SK-N-SH treated with all-trans-retinoic acid at 6 μM for 48 hours (cell line): ENCODE measurements at regions not wholly inside any gene's neighbourhood (a gene's known extent, or its start where the extent isn't known, plus 50 kb on each side); places are given as distances from the start of the nearest gene placed in this dataset.
"Not testable (repeated sequence)": the region's sequence is repeated elsewhere in the genome, so short reads cannot be mapped to it uniquely, and the experiment has no call there.

Experiments
- ATAC-seq: fragments of 200-7000 bp; cut with Tn5 transposase; 3 replicates; pipeline ENCODE4 v1.9.1; 2020; ENCODE audit warnings: mild to moderate bottlenecking, moderate library complexity
- ARNTL ChIP-seq: fragments of 450-650 bp; formaldehyde crosslinking; IDR thresholded peaks from 2 replicates; pipeline ENCODE4 v1.5.0; 2020; ENCODE audit warnings: low read depth, mild to moderate bottlenecking, moderate library complexity, borderline replicate concordance
- BACH2 ChIP-seq: fragments of 250-450 bp; sonication (Bioruptor Pico); IDR thresholded peaks from 2 replicates; pipeline ENCODE4 v1.9.0; 2021; ENCODE audit warnings: mild to moderate bottlenecking, borderline replicate concordance
- CREB5 ChIP-seq: fragments of 250-450 bp; sonication (Bioruptor Pico); IDR thresholded peaks from 2 replicates; pipeline ENCODE4 v1.5.1; 2020; ENCODE audit warnings: low read depth, mild to moderate bottlenecking, moderate library complexity
- CSDC2 ChIP-seq: fragments of 250-450 bp; sonication (Bioruptor Pico); IDR thresholded peaks from 2 replicates; pipeline ENCODE4 v1.5.0; 2020; ENCODE audit warnings: mild to moderate bottlenecking, moderate library complexity
- CSRNP3 ChIP-seq: fragments of 250-450 bp; sonication (Bioruptor Pico); IDR thresholded peaks from 2 replicates; pipeline ENCODE4 v1.5.1; 2021; ENCODE audit warnings: mild to moderate bottlenecking, moderate library complexity
- ESRRG ChIP-seq: fragments of 250-450 bp; sonication (Bioruptor Pico); IDR thresholded peaks from 2 replicates; pipeline ENCODE4 v1.6.1; 2021; ENCODE audit warnings: mild to moderate bottlenecking
- GLIS3 ChIP-seq: fragments of 250-450 bp; sonication (Bioruptor Pico); IDR thresholded peaks from 2 replicates; pipeline ENCODE4 v1.5.0; 2020; ENCODE audit warnings: mild to moderate bottlenecking, moderate library complexity
- ISL1 ChIP-seq: fragments of 250-450 bp; sonication (Bioruptor Pico); IDR thresholded peaks from 2 replicates; pipeline ENCODE4 v2.1.2; 2022; ENCODE audit warnings: mild to moderate bottlenecking, moderate library complexity
- OSR1 ChIP-seq: fragments of 250-450 bp; sonication (Bioruptor Pico); IDR thresholded peaks from 2 replicates; pipeline ENCODE4 v1.8.0; 2022; ENCODE audit warnings: moderate library complexity, mild to moderate bottlenecking, inconsistent platforms
- PATZ1 ChIP-seq: fragments of 250-450 bp; sonication (Bioruptor Pico); IDR thresholded peaks from 2 replicates; pipeline ENCODE4 v1.8.0; 2020; ENCODE audit warnings: mild to moderate bottlenecking, moderate library complexity, borderline replicate concordance
- PPARA ChIP-seq: fragments of 250-450 bp; sonication (Bioruptor Pico); IDR thresholded peaks from 2 replicates; pipeline ENCODE4 v1.5.0; 2020; ENCODE audit warnings: mild to moderate bottlenecking, borderline replicate concordance
- RARB ChIP-seq: fragments of 250-450 bp; sonication (Bioruptor Pico); IDR thresholded peaks from 2 replicates; pipeline ENCODE4 v1.8.0; 2021; ENCODE audit warnings: mild to moderate bottlenecking, moderate library complexity
- SNAI2 ChIP-seq: fragments of 250-450 bp; sonication (Bioruptor Pico); IDR thresholded peaks from 2 replicates; pipeline ENCODE4 v1.5.0; 2020; ENCODE audit warnings: mild to moderate bottlenecking, moderate library complexity
- TCF4 ChIP-seq: fragments of 250-450 bp; sonication (Bioruptor Pico); IDR thresholded peaks from 2 replicates; pipeline ENCODE4 v1.8.0; 2021; ENCODE audit warnings: mild to moderate bottlenecking, moderate library complexity, borderline replicate concordance
- TOX ChIP-seq: fragments of 250-450 bp; sonication (Bioruptor Pico); IDR thresholded peaks from 2 replicates; pipeline ENCODE4 v1.8.0; 2021; ENCODE audit warnings: mild to moderate bottlenecking, moderate library complexity, borderline replicate concordance
- TSHZ2 ChIP-seq: fragments of 250-450 bp; sonication (Bioruptor Pico); IDR thresholded peaks from 2 replicates; pipeline ENCODE4 v1.5.0; 2020; ENCODE audit warnings: mild to moderate bottlenecking, moderate library complexity
- ZC3H10 ChIP-seq: fragments of 250-450 bp; sonication (Bioruptor Pico); IDR thresholded peaks from 2 replicates; pipeline ENCODE4 v1.5.1; 2021; ENCODE audit warnings: mild to moderate bottlenecking, moderate library complexity
- ZFP3 ChIP-seq: fragments of 250-450 bp; sonication (Bioruptor Pico); IDR thresholded peaks from 2 replicates; pipeline ENCODE4 v1.5.0; 2020; ENCODE audit warnings: mild to moderate bottlenecking, moderate library complexity
- ZFP30 ChIP-seq: fragments of 450-650 bp; formaldehyde crosslinking; IDR thresholded peaks from 2 replicates; pipeline ENCODE4 v1.5.0; 2022; ENCODE audit warnings: mild to moderate bottlenecking, moderate library complexity
- ZNF565 ChIP-seq: fragments of 450-650 bp; formaldehyde crosslinking; conservative IDR thresholded peaks from 2 replicates; pipeline ENCODE4 v1.5.0; 2020; ENCODE audit warnings: low read depth, mild to moderate bottlenecking, moderate library complexity
- ZNF70 ChIP-seq: fragments of 450-650 bp; formaldehyde crosslinking; IDR thresholded peaks from 2 replicates; pipeline ENCODE4 v1.5.0; 2020; ENCODE audit warnings: mild to moderate bottlenecking, moderate library complexity
- ZNF8 ChIP-seq: fragments of 450-650 bp; formaldehyde crosslinking; IDR thresholded peaks from 2 replicates; pipeline ENCODE4 v1.5.0; 2020; ENCODE audit warnings: mild to moderate bottlenecking, moderate library complexity

- TF ChIP-seq ZNF70, result no peak
- TF ChIP-seq PPARA (CRISPR knock-in tag), result no peak
- no peak for TF ChIP-seq ZC3H10
- TF ChIP-seq ZFP30, result no peak
- TF ChIP-seq ZFP3 (CRISPR knock-in tag), result no peak
- no peak for TF ChIP-seq RARB (CRISPR knock-in tag)
- TF ChIP-seq ZNF565, result no peak
- TF ChIP-seq TSHZ2 (CRISPR knock-in tag), result no peak
- TF ChIP-seq BACH2, result no peak
- TF ChIP-seq TOX (CRISPR knock-in tag), result no peak
- no peak for TF ChIP-seq ZNF8
- no peak for TF ChIP-seq CSDC2 (CRISPR knock-in tag)
- TF ChIP-seq OSR1 (CRISPR knock-in tag), result no peak
- no peak for TF ChIP-seq PATZ1 (CRISPR knock-in tag)
- no peak for TF ChIP-seq CSRNP3 (CRISPR knock-in tag)
- TF ChIP-seq ISL1 (CRISPR knock-in tag), result no peak
- TF ChIP-seq SNAI2 (CRISPR knock-in tag), result no peak
- no peak for TF ChIP-seq TCF4 (CRISPR knock-in tag)
- no peak for ATAC-seq
Observed at GRCh38 chr6:21337263-21337662, 256.3 kb upstream of the SOX4 start.

- no peak for ATAC-seq
- no peak for TF ChIP-seq SNAI2 (CRISPR knock-in tag)
- no peak for TF ChIP-seq ESRRG
- no peak for TF ChIP-seq ZNF70
- no peak for TF ChIP-seq TSHZ2 (CRISPR knock-in tag)
- TF ChIP-seq, all 23 proteins: peak for 0
Observed at GRCh38 chr6:21340573-21340972, 253.0 kb upstream of the SOX4 start.

- no peak for ATAC-seq
- TF ChIP-seq ZFP30 (no peak), TCF4 (CRISPR knock-in tag) (no peak), ARNTL (no peak)
Observed at GRCh38 chr6:21341910-21342309, 251.6 kb upstream of the SOX4 start.

GRCh38 chr6:21342501-21342900 lies 251.1 kb upstream of the SOX4 start:
- no peak for TF ChIP-seq ARNTL
- no peak for TF ChIP-seq ZNF70
- TF ChIP-seq PPARA (CRISPR knock-in tag), result no peak
- TF ChIP-seq ZFP30, result no peak
- TF ChIP-seq BACH2, result no peak
- TF ChIP-seq OSR1 (CRISPR knock-in tag), result no peak
- no peak for TF ChIP-seq CSDC2 (CRISPR knock-in tag)
- TF ChIP-seq PATZ1 (CRISPR knock-in tag), result no peak
- TF ChIP-seq ESRRG, result no peak
- no peak for TF ChIP-seq ZFP3 (CRISPR knock-in tag)
- no peak for TF ChIP-seq GLIS3 (CRISPR knock-in tag)
- TF ChIP-seq ZC3H10, result no peak
- no peak for TF ChIP-seq CREB5 (CRISPR knock-in tag)
- no peak for ATAC-seq

GRCh38 chr6:21345704-21346103 lies 247.8 kb upstream of the SOX4 start:
- not testable (repeated sequence) for ATAC-seq
